ENCODE measurements at regions not wholly inside any gene's neighbourhood (a gene's known extent, or its start where the extent isn't known, plus 50 kb on each side); places are given as distances from the start of the nearest gene placed in this dataset.

DNA sequence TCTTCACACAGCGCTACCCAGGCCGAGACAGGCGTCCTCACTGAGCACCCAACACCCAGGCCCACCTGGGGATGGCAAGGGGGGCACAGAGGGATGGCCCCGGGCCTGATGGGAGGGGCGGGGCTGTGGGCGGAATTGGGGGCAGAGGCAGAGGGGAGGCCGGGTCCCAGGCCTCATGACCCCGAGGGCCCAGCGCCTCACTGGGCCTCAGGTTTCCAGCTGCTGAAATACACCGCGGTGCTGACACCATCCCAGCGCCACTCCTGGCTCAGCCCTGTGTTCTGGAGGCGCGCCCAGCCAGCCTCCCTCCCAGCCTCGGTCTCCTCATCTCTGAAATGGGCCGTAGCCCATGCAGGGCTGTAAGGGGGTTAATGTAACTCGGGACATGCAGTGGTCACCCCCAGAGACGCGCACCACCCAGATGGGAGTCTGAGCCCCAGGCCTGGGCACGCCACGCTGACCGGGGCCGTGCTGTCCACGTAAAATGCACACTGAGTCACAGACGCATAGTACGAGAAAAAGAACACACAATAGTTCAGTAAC, 82.3 kb downstream of the UNCX start:
- TF ChIP-seq, protein P1, sequence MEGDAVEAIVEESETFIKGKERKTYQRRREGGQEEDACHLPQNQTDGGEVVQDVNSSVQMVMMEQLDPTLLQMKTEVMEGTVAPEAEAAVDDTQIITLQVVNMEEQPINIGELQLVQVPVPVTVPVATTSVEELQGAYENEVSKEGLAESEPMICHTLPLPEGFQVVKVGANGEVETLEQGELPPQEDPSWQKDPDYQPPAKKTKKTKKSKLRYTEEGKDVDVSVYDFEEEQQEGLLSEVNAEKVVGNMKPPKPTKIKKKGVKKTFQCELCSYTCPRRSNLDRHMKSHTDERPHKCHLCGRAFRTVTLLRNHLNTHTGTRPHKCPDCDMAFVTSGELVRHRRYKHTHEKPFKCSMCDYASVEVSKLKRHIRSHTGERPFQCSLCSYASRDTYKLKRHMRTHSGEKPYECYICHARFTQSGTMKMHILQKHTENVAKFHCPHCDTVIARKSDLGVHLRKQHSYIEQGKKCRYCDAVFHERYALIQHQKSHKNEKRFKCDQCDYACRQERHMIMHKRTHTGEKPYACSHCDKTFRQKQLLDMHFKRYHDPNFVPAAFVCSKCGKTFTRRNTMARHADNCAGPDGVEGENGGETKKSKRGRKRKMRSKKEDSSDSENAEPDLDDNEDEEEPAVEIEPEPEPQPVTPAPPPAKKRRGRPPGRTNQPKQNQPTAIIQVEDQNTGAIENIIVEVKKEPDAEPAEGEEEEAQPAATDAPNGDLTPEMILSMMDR (IDR thresholded peaks at IDR 0.05) = no peak
- no peak for TF ChIP-seq ZFX (IDR thresholded peaks at IDR 0.05; ENCODE audit: borderline replicate concordance)
